GM23338 (cell line): ENCODE measurements at regions not wholly inside any gene's neighbourhood (a gene's known extent, or its start where the extent isn't known, plus 50 kb on each side); places are given as distances from the start of the nearest gene placed in this dataset.
"Not testable (repeated sequence)": the region's sequence is repeated elsewhere in the genome, so short reads cannot be mapped to it uniquely, and the experiment has no call there.

ENCODE experiments used
- CREB1 ChIP-seq: fragments of 250-450 bp; sonication (Bioruptor Pico); IDR thresholded peaks from 2 replicates; pipeline ENCODE4 v1.5.0; 2020; ENCODE audit warnings: low read depth, mild to moderate bottlenecking, moderate library complexity
- CTCF ChIP-seq, 2 experiments: fragments of 200-600 bp in 1 of 2; sonication (generic) in 1 of 2; conservative IDR thresholded peaks; 2 replicates each; pipeline versions ENCODE4 v1.5.1 to v1.6.1; 2016 to 2017; ENCODE audit warnings: antibody characterized with exemption in 2 of 2, low read depth in 2 of 2, mild to moderate bottlenecking in 2 of 2, moderate library complexity in 1 of 2
- ETS1 ChIP-seq: IDR thresholded peaks from 2 replicates; pipeline ENCODE4 v1.6.1; 2016; ENCODE audit warnings: antibody characterized with exemption
- EZH2 ChIP-seq: fragments of 200-600 bp; sonication (generic); IDR thresholded peaks from one replicate; pipeline ENCODE4 v1.8.0; 2017; ENCODE audit warnings: antibody characterized with exemption, mild to moderate bottlenecking, low read depth; ENCODE audit not compliant: unreplicated experiment
- EZH2phosphoT487 ChIP-seq: fragments of 200-600 bp; sonication (generic); IDR thresholded peaks from one replicate; pipeline ENCODE4 v1.8.1; 2018; ENCODE audit warnings: antibody characterized with exemption; ENCODE audit not compliant: unreplicated experiment
- JUNB ChIP-seq: IDR thresholded peaks from one replicate; pipeline ENCODE4 v1.6.1; 2016; ENCODE audit warnings: antibody characterized with exemption; ENCODE audit not compliant: unreplicated experiment
- NANOG ChIP-seq: IDR thresholded peaks from 2 replicates; pipeline ENCODE4 v1.6.1; 2016; ENCODE audit warnings: antibody characterized with exemption, borderline replicate concordance
- POLR2AphosphoS5 ChIP-seq: IDR thresholded peaks from 2 replicates; pipeline ENCODE4 v1.6.1; 2016; ENCODE audit warnings: antibody characterized with exemption, low read depth
- REST ChIP-seq: IDR thresholded peaks from one replicate; pipeline ENCODE4 v1.6.1; 2018; ENCODE audit warnings: antibody characterized with exemption; ENCODE audit not compliant: unreplicated experiment

- TF ChIP-seq POLR2AphosphoS5; CTCF (conservative IDR thresholded peaks at IDR 0.05; ENCODE audit: low read depth in 2 of 2); REST; EZH2phosphoT487; EZH2; CREB1 (CRISPR knock-in tag); JUNB; NANOG; ETS1: not testable (repeated sequence)
These were observed 91.7 kb upstream of the ANK2 start for GRCh38 chr4:112957764-112958163.
